ENCODE measurements at regions not wholly inside any gene's neighbourhood (a gene's known extent, or its start where the extent isn't known, plus 50 kb on each side); places are given as distances from the start of the nearest gene placed in this dataset.

GRCh38 chr18:38045845-38046244 lies 480.2 kb upstream of the CELF4 start:
- TF ChIP-seq CTCF (IDR thresholded peaks at IDR 0.05) (no peak), EP300 (IDR thresholded peaks at IDR 0.05) (no peak), POLR2A (IDR thresholded peaks at IDR 0.05) (no peak), POLR2AphosphoS5 (IDR thresholded peaks at IDR 0.05) (no peak)
